ENCODE measurements at regions not wholly inside any gene's neighbourhood (a gene's known extent, or its start where the extent isn't known, plus 50 kb on each side); places are given as distances from the start of the nearest gene placed in this dataset.

DNA sequence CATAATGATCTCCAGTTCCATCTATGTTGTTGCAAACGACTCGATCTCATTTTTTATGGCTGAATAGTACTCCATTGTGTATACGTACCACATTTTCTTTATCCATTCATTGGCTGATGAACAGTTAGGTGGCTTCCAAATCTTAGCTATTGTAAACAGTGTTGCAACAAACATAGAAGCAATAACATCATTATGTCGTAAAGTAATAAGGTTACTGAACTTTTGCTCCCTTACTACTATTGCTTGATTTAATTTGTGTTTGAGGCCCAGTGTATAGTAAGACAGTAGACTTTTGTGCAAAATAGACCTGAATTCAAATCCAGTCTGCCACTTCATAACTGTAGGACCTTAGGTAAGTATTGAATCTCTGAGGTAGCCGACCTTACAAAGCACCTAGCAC is 200.1 kb upstream of the CELF2 start:
- TF ChIP-seq, protein P1, sequence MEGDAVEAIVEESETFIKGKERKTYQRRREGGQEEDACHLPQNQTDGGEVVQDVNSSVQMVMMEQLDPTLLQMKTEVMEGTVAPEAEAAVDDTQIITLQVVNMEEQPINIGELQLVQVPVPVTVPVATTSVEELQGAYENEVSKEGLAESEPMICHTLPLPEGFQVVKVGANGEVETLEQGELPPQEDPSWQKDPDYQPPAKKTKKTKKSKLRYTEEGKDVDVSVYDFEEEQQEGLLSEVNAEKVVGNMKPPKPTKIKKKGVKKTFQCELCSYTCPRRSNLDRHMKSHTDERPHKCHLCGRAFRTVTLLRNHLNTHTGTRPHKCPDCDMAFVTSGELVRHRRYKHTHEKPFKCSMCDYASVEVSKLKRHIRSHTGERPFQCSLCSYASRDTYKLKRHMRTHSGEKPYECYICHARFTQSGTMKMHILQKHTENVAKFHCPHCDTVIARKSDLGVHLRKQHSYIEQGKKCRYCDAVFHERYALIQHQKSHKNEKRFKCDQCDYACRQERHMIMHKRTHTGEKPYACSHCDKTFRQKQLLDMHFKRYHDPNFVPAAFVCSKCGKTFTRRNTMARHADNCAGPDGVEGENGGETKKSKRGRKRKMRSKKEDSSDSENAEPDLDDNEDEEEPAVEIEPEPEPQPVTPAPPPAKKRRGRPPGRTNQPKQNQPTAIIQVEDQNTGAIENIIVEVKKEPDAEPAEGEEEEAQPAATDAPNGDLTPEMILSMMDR (IDR thresholded peaks at IDR 0.05) = no peak
- TF ChIP-seq POLR2A (IDR thresholded peaks at IDR 0.05) = no peak
- H3K4me1 ChIP-seq = no peaks in the 10 kb centered on the region
- H3K27ac ChIP-seq = peak overlapping the region in 1 of 4 donors; percentile 5
- H3K9me3 ChIP-seq = no peaks in the 10 kb centered on the region
- H3K27me3 ChIP-seq = no peaks in the 10 kb centered on the region
- no peak overlapping the region for H3K4me3 ChIP-seq
- H3K36me3 ChIP-seq = no peaks in the 10 kb centered on the region
- no peak for DNase-seq

DNA sequence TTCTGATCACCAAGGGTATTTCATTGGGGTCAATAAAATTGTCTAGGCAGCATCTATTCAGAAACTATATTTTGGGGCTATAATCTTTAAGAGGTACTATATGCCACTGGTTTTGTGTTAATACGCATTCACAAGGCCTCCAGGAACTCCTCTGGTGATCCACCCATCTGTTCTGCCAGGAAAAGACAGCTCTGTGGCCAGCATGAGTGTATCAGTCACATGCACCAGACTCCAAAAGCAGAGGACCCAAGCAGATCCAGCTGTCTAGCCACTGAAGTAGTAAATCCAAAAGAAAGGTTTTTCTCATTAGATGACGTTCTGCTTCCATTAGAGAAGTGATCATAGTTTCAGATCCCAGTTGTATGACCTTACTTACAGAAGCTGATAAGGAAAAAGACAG is 199.6 kb upstream of the CELF2 start:
- H3K36me3 ChIP-seq = no peaks in the 10 kb centered on the region
- TF ChIP-seq POLR2A (IDR thresholded peaks at IDR 0.05) = no peak
- TF ChIP-seq, protein P1 (IDR thresholded peaks at IDR 0.05) = no peak
- H3K4me1 ChIP-seq = no peaks in the 10 kb centered on the region
- no peak overlapping the region for H3K4me3 ChIP-seq
- H3K27ac ChIP-seq = peak overlapping the region in 1 of 4 donors; percentile 5
- DNase-seq = no peak
- H3K27me3 ChIP-seq = no peaks in the 10 kb centered on the region
- H3K9me3 ChIP-seq = no peaks in the 10 kb centered on the region

DNA sequence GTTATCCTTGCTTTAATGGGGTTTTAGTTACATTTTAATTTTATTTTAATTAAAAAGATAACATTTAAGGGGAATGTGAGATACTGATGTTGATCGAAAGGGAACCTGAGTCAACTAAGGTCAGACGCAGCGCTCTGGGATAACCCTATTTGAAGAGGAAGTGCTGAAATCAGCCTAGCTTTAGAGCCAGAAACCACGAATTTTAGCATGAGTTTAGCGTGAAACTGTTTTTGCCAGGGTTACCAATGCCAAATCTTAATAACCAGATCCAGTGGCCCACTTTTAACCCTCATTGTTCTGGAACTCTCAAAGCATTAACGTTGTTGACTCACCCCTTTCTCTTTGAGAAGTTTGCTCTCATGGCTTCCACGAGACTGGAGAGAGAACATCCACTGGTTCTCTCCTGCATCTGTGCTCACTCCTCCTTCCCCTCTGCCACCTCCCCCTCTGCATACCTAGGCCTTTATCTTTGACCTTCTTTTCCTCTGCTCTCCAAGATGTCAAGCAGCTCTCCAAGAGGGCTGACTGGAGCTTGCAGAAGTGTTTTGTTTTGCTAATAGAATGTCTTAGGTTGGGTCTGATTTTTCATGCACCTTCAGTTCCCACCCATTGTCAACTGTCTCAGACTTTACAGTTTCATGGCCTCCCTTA is 198.3 kb upstream of the CELF2 start:
- H3K36me3 ChIP-seq = no peaks in the 10 kb centered on the region
- H3K27me3 ChIP-seq = no peaks in the 10 kb centered on the region
- TF ChIP-seq, protein P1 (IDR thresholded peaks at IDR 0.05) = no peak
- no peak for TF ChIP-seq POLR2A (IDR thresholded peaks at IDR 0.05)

DNA sequence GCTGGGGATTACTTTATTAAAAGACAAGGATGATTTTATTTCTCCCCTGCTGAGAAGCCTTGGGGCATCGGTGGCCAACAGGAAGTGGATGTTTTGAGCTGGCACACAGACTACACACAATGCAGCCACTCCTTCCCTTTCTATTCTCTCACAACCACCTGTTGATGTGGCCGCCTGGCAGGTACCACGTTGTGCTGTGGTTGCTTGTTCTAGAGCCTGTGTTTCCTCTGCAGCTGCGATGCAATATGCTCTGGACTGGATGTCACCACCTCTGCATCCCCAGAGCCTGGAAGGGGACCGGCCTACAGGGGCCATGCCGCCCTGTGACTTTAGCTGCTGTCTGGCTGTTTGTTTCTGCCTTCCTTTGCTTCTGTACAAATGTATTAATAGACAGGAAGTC is 195.7 kb upstream of the CELF2 start:
- no peaks in the 10 kb centered on the region for H3K9me3 ChIP-seq
- no peaks in the 10 kb centered on the region for H3K4me1 ChIP-seq
- no peak overlapping the region for H3K4me3 ChIP-seq
- TF ChIP-seq, protein P1 (IDR thresholded peaks at IDR 0.05) = no peak
- no peak for TF ChIP-seq POLR2A (IDR thresholded peaks at IDR 0.05)
- no peaks in the 10 kb centered on the region for H3K36me3 ChIP-seq
- DNase-seq = no peak
- H3K27ac ChIP-seq = no peak overlapping the region
- no peaks in the 10 kb centered on the region for H3K27me3 ChIP-seq

More for the DNA sequence above, 198.3 kb upstream of the CELF2 start:
- no peaks in the 10 kb centered on the region for H3K4me1 ChIP-seq
- no peak for DNase-seq
- H3K4me3 ChIP-seq = no peak overlapping the region
- no peaks in the 10 kb centered on the region for H3K9me3 ChIP-seq
- peak overlapping the region in 1 of 4 donors; percentile 5 for H3K27ac ChIP-seq

DNA sequence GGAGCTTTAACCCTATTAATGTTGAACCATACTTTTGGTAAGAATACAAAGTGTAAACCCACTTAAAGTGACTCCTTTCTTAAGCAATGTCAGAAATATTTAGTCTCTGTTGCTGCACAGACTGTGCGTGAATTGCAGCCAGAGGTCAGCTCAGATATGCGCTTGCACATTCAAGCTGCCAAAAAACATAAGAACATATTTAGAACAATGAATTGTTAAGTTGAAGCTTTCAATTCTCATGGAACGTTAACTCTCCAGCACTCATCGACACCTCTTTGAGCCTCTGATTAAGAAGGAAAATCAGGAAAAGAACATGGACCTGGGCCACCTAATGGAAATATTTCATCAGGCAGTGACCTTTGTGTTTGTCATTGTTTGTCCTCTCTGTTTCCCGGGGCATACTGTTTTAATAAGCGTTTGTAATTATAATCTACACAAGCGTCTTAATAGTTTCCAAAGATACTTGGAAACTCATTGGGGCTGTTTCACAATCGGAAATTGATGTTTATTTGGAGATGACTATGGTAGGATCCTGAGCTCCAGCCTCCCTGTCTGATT is 193.0 kb upstream of the CELF2 start:
- H3K4me1 ChIP-seq = no peaks in the 10 kb centered on the region
- DNase-seq = peak in 1 of 3 donors; percentile 59
- no peaks in the 10 kb centered on the region for H3K27me3 ChIP-seq
- no peaks in the 10 kb centered on the region for H3K9me3 ChIP-seq
- H3K27ac ChIP-seq = peak overlapping the region in 2 of 4 donors; percentile 40 to 74
- no peaks in the 10 kb centered on the region for H3K36me3 ChIP-seq
- H3K4me3 ChIP-seq = no peak overlapping the region
- TF ChIP-seq POLR2A (IDR thresholded peaks at IDR 0.05) = no peak
- TF ChIP-seq, protein P1 (IDR thresholded peaks at IDR 0.05) = no peak
